ACC112 (cell line): ENCODE measurements at regions not wholly inside any gene's neighbourhood (a gene's known extent, or its start where the extent isn't known, plus 50 kb on each side); places are given as distances from the start of the nearest gene placed in this dataset.

Experiments used
- H2AFZ ChIP-seq: fragments of 200-600 bp; sonication (generic); one replicate; pipeline ENCODE4 v1.6.0; 2017; ENCODE audit warnings: antibody characterized with exemption, low read length; ENCODE audit not compliant: unreplicated experiment
- H3K27ac ChIP-seq: fragments of 200-600 bp; sonication (generic); 2 replicates; pipeline ENCODE4 v1.5.1; 2014; ENCODE audit warnings: low read depth, mild to moderate bottlenecking, antibody characterized with exemption, low read length, moderate library complexity
- H3K27me3 ChIP-seq: fragments of 200-600 bp; sonication (generic); 2 replicates; pipeline ENCODE4 v1.6.1; 2014; ENCODE audit warnings: mild to moderate bottlenecking, antibody characterized with exemption, low read length, moderate library complexity, mixed read lengths; ENCODE audit not compliant: insufficient read depth
- H3K36me3 ChIP-seq: fragments of 200-600 bp; sonication (generic); 2 replicates; pipeline ENCODE4 v1.6.1; 2016; ENCODE audit warnings: mild to moderate bottlenecking, antibody characterized with exemption, low read length, moderate library complexity, mixed read lengths; ENCODE audit not compliant: insufficient read depth
- H3K4me1 ChIP-seq: fragments of 200-600 bp; sonication (generic); one replicate; pipeline ENCODE4 v1.6.1; 2016; ENCODE audit warnings: low read length, mixed read lengths; ENCODE audit not compliant: insufficient read depth, unreplicated experiment, control insufficient read depth
- H3K4me3 ChIP-seq: fragments of 200-600 bp; sonication (generic); 2 replicates; pipeline ENCODE4 v1.5.1; 2014; ENCODE audit warnings: mild to moderate bottlenecking, low read depth, low read length
- H3K79me2 ChIP-seq: fragments of 200-600 bp; sonication (generic); one replicate; pipeline ENCODE4 v1.6.0; 2016; ENCODE audit warnings: low read length; ENCODE audit not compliant: control insufficient read depth, unreplicated experiment, insufficient read depth

GRCh38 chr16:77657016-77657415, 65.3 kb upstream of the NUDT7 start:
- Histone ChIP-seq H3K27ac (no peak overlapping the region), H3K27me3 (peaks cover 7% of the 10 kb centered on the region), H2AFZ (no peak overlapping the region), H3K4me1 (no peaks in the 10 kb centered on the region), H3K4me3 (no peak overlapping the region), H3K79me2 (no peaks in the 10 kb centered on the region), H3K36me3 (no peaks in the 10 kb centered on the region)

GRCh38 chr16:77660311-77660710, 62.0 kb upstream of the NUDT7 start:
- no peaks in the 10 kb centered on the region for H3K36me3 ChIP-seq
- no peaks in the 10 kb centered on the region for H3K79me2 ChIP-seq
- peaks cover 7% of the 10 kb centered on the region for H3K27me3 ChIP-seq
- H2AFZ ChIP-seq: no peak overlapping the region
- no peaks in the 10 kb centered on the region for H3K4me1 ChIP-seq
- H3K27ac ChIP-seq: no peak overlapping the region
- H3K4me3 ChIP-seq: no peak overlapping the region

GRCh38 chr16:77662246-77662645, 60.1 kb upstream of the NUDT7 start:
- Histone ChIP-seq H3K27ac (no peak overlapping the region), H3K27me3 (peaks cover 7% of the 10 kb centered on the region), H3K36me3 (no peaks in the 10 kb centered on the region), H2AFZ (no peak overlapping the region), H3K4me3 (no peak overlapping the region), H3K4me1 (no peaks in the 10 kb centered on the region), H3K79me2 (no peaks in the 10 kb centered on the region)

GRCh38 chr16:77663711-77664110, 58.6 kb upstream of the NUDT7 start:
- Histone ChIP-seq H3K36me3 (no peaks in the 10 kb centered on the region), H3K27me3 (peaks cover 10% of the 10 kb centered on the region), H3K79me2 (no peaks in the 10 kb centered on the region), H2AFZ (no peak overlapping the region), H3K4me1 (no peaks in the 10 kb centered on the region), H3K27ac (no peak overlapping the region), H3K4me3 (no peak overlapping the region)

- Histone ChIP-seq H2AFZ (no peak overlapping the region), H3K27me3 (peaks cover 25% of the 10 kb centered on the region), H3K4me1 (no peaks in the 10 kb centered on the region), H3K27ac (no peak overlapping the region), H3K4me3 (no peak overlapping the region), H3K79me2 (no peaks in the 10 kb centered on the region), H3K36me3 (no peaks in the 10 kb centered on the region)
These were observed 55.5 kb upstream of the NUDT7 start for GRCh38 chr16:77666771-77667170.

GRCh38 chr16:77668201-77668600, 54.1 kb upstream of the NUDT7 start:
- Histone ChIP-seq H3K4me1 (no peaks in the 10 kb centered on the region), H3K36me3 (no peaks in the 10 kb centered on the region), H3K4me3 (no peak overlapping the region)

GRCh38 chr16:77669057-77669456, 53.3 kb upstream of the NUDT7 start:
- Histone ChIP-seq H3K79me2 (no peaks in the 10 kb centered on the region), H3K27ac (no peak overlapping the region), H2AFZ (no peak overlapping the region), H3K36me3 (no peaks in the 10 kb centered on the region), H3K27me3 (peaks cover 25% of the 10 kb centered on the region), H3K4me3 (no peak overlapping the region), H3K4me1 (no peaks in the 10 kb centered on the region)

More at GRCh38 chr16:77668201-77668600, 54.1 kb upstream of the NUDT7 start:
- peaks cover 25% of the 10 kb centered on the region for H3K27me3 ChIP-seq
- no peak overlapping the region for H2AFZ ChIP-seq
- H3K79me2 ChIP-seq: no peaks in the 10 kb centered on the region
- H3K27ac ChIP-seq: no peak overlapping the region
